ENCODE measurements at regions not wholly inside any gene's neighbourhood (a gene's known extent, or its start where the extent isn't known, plus 50 kb on each side); places are given as distances from the start of the nearest gene placed in this dataset.

DNA sequence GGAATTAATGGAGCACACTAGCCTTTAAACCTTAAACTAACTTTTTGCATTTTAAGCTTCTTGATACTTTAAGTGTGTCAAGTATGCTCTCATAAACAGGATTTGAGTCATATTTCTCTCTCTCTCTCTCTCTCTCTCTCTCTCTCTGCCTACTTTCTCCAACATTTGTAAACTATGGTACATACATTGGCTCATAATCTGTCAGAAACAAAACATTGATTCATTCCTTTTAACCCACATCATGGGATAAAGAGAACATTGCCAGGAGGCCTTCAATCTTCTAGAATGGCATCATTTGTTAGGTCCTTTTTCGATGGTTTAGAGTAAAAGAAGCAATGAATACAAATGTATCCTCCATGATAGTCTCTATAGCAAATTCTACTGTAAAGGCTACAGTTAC is 81.6 kb upstream of the RERGL start:
- TF ChIP-seq, protein P1, sequence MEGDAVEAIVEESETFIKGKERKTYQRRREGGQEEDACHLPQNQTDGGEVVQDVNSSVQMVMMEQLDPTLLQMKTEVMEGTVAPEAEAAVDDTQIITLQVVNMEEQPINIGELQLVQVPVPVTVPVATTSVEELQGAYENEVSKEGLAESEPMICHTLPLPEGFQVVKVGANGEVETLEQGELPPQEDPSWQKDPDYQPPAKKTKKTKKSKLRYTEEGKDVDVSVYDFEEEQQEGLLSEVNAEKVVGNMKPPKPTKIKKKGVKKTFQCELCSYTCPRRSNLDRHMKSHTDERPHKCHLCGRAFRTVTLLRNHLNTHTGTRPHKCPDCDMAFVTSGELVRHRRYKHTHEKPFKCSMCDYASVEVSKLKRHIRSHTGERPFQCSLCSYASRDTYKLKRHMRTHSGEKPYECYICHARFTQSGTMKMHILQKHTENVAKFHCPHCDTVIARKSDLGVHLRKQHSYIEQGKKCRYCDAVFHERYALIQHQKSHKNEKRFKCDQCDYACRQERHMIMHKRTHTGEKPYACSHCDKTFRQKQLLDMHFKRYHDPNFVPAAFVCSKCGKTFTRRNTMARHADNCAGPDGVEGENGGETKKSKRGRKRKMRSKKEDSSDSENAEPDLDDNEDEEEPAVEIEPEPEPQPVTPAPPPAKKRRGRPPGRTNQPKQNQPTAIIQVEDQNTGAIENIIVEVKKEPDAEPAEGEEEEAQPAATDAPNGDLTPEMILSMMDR (IDR thresholded peaks at IDR 0.05; ENCODE audit: poor library complexity), result no peak
- TF ChIP-seq EZH2 (IDR thresholded peaks at IDR 0.05; ENCODE audit: borderline replicate concordance), result no peak

All from hepatocyte (in vitro differentiated cells).